VCaP (cell line): ENCODE measurements at regions not wholly inside any gene's neighbourhood (a gene's known extent, or its start where the extent isn't known, plus 50 kb on each side); places are given as distances from the start of the nearest gene placed in this dataset.

Experiments
- H3K27ac ChIP-seq: fragments of 450-650 bp; 2 replicates; pipeline ENCODE4 v1.5.1; 2017
- CTCF ChIP-seq: fragments of 450-650 bp; conservative IDR thresholded peaks from 2 replicates; pipeline ENCODE4 v1.5.1; 2017; ENCODE audit warnings: mild to moderate bottlenecking, moderate library complexity

- peak; percentile 87 for TF ChIP-seq CTCF
- H3K27ac ChIP-seq, result no peak overlapping the region
Measured at GRCh38 chr4:54961357-54961975, 163.9 kb downstream of the KDR start.

GRCh38 chr4:54959651-54960116 is 165.7 kb downstream of the KDR start:
- no peak overlapping the region for H3K27ac ChIP-seq
- TF ChIP-seq CTCF, result no peak

- no peak for TF ChIP-seq CTCF
- no peak overlapping the region for H3K27ac ChIP-seq
Measured at GRCh38 chr4:54959131-54959530, 166.3 kb downstream of the KDR start.

GRCh38 chr4:54958236-54958635 is 167.2 kb downstream of the KDR start:
- no peak overlapping the region for H3K27ac ChIP-seq
- TF ChIP-seq CTCF, result no peak

GRCh38 chr4:54954656-54955388 is 170.6 kb downstream of the KDR start:
- H3K27ac ChIP-seq, result no peak overlapping the region
- no peak for TF ChIP-seq CTCF

GRCh38 chr4:54946741-54947140 is 178.7 kb downstream of the KDR start:
- TF ChIP-seq CTCF, result no peak
- H3K27ac ChIP-seq, result no peak overlapping the region

- peak; percentile 45; the same call in 1 of the 2 replicates for TF ChIP-seq CTCF
- H3K27ac ChIP-seq, result no peak overlapping the region
Measured at GRCh38 chr4:54945838-54946237, 179.6 kb downstream of the KDR start.
